ENCODE measurements at regions not wholly inside any gene's neighbourhood (a gene's known extent, or its start where the extent isn't known, plus 50 kb on each side); places are given as distances from the start of the nearest gene placed in this dataset.

- H3K36me3 ChIP-seq (ENCODE audit: control insufficient read depth in 2 of 2, insufficient read depth in 1 of 2, low read length in 2 of 2): no peaks in the 10 kb centered on the region
- H3K27ac ChIP-seq (ENCODE audit: extremely low read depth, low read depth, low read length): no peak overlapping the region
- no peaks in the 10 kb centered on the region for H3K9me3 ChIP-seq (ENCODE audit: control insufficient read depth, insufficient read depth, low read depth, low read length)
- no peaks in the 10 kb centered on the region for H3K4me1 ChIP-seq (ENCODE audit: control insufficient read depth, insufficient read depth, low read length)
- no peak overlapping the region for H3K4me3 ChIP-seq (ENCODE audit: low read depth, low read length)
- TF ChIP-seq ZNF501 (tag by site-specific recombination; IDR thresholded peaks at IDR 0.05) (no peak), ZNF513 (tag by site-specific recombination; IDR thresholded peaks at IDR 0.05) (no peak), REST (tag by site-specific recombination; IDR thresholded peaks at IDR 0.05) (no peak), SCRT2 (tag by site-specific recombination; IDR thresholded peaks at IDR 0.05) (no peak), ZNF146 (tag by site-specific recombination; IDR thresholded peaks at IDR 0.05) (no peak), AEBP2 (tag by site-specific recombination; IDR thresholded peaks at IDR 0.05; ENCODE audit: borderline replicate concordance) (no peak), ZNF394 (tag by site-specific recombination; IDR thresholded peaks at IDR 0.05; ENCODE audit: borderline replicate concordance) (no peak), ZFHX2 (tag by site-specific recombination; conservative IDR thresholded peaks at IDR 0.05) (no peak), ZNF155 (tag by site-specific recombination; IDR thresholded peaks at IDR 0.05) (no peak), ZNF157 (tag by site-specific recombination; IDR thresholded peaks at IDR 0.05) (no peak), ZFP3 (tag by site-specific recombination; IDR thresholded peaks at IDR 0.05; ENCODE audit: low read depth) (no peak), ZSCAN23 (tag by site-specific recombination; IDR thresholded peaks at IDR 0.05) (no peak), HOXC10 (CRISPR knock-in tag; IDR thresholded peaks at IDR 0.05) (no peak), ZNF585B (tag by site-specific recombination; IDR thresholded peaks at IDR 0.05) (no peak), YY1 (tag by site-specific recombination; IDR thresholded peaks at IDR 0.05) (no peak), ZSCAN18 (tag by site-specific recombination; IDR thresholded peaks at IDR 0.05) (no peak)
- ChIA-PET CTCF (no interaction called here), POLR2A (no interaction called here)
Observed at GRCh38 chr6:121771937-121772720, 336.7 kb downstream of the GJA1 start.

GRCh38 chr6:121776054-121776453, 340.6 kb downstream of the GJA1 start:
- H3K36me3 ChIP-seq (ENCODE audit: control insufficient read depth in 2 of 2, insufficient read depth in 1 of 2, low read length in 2 of 2): no peaks in the 10 kb centered on the region
- ChIA-PET CTCF (interaction anchor here (0.7 kb wide), 1 partner anchor 1529 kb away, joined by 3 read pairs; no protein-coding TSS in a partner anchor), POLR2A (no interaction called here)
- H3K4me3 ChIP-seq (ENCODE audit: low read depth, low read length): no peak overlapping the region
- no peak overlapping the region for H3K27ac ChIP-seq (ENCODE audit: extremely low read depth, low read depth, low read length)
- H3K9me3 ChIP-seq (ENCODE audit: control insufficient read depth, insufficient read depth, low read depth, low read length): no peaks in the 10 kb centered on the region
- TF ChIP-seq ZNF76 (tag by site-specific recombination; IDR thresholded peaks at IDR 0.05; ENCODE audit: borderline replicate concordance, low read depth): no peak
- no peaks in the 10 kb centered on the region; the same call in 1 of the 2 replicates for H3K4me1 ChIP-seq (ENCODE audit: control insufficient read depth, insufficient read depth, low read length)
